A673 (cell line): ENCODE measurements at regions not wholly inside any gene's neighbourhood (a gene's known extent, or its start where the extent isn't known, plus 50 kb on each side); places are given as distances from the start of the nearest gene placed in this dataset.
"Not testable (repeated sequence)": the region's sequence is repeated elsewhere in the genome, so short reads cannot be mapped to it uniquely, and the experiment has no call there.

Source experiments
- EZH2 ChIP-seq: fragments of 200-600 bp; sonication (generic); IDR thresholded peaks from 2 replicates; pipeline ENCODE4 v1.6.1; 2017; ENCODE audit warnings: borderline replicate concordance, low read depth, mild to moderate bottlenecking, mixed read lengths, antibody characterized with exemption, low read length; ENCODE audit not compliant: poor library complexity, severe bottlenecking
- TF ChIP-seq, protein P1 (sequence below): fragments of 300-800, 200-600 bp; sonication (generic); conservative IDR thresholded peaks from 2 replicates; pipeline ENCODE4 v1.5.1; 2017; ENCODE audit warnings: low read depth, mild to moderate bottlenecking, antibody characterized with exemption, low read length, moderate library complexity, mixed read lengths

- TF ChIP-seq, protein P1, sequence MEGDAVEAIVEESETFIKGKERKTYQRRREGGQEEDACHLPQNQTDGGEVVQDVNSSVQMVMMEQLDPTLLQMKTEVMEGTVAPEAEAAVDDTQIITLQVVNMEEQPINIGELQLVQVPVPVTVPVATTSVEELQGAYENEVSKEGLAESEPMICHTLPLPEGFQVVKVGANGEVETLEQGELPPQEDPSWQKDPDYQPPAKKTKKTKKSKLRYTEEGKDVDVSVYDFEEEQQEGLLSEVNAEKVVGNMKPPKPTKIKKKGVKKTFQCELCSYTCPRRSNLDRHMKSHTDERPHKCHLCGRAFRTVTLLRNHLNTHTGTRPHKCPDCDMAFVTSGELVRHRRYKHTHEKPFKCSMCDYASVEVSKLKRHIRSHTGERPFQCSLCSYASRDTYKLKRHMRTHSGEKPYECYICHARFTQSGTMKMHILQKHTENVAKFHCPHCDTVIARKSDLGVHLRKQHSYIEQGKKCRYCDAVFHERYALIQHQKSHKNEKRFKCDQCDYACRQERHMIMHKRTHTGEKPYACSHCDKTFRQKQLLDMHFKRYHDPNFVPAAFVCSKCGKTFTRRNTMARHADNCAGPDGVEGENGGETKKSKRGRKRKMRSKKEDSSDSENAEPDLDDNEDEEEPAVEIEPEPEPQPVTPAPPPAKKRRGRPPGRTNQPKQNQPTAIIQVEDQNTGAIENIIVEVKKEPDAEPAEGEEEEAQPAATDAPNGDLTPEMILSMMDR, result not testable (repeated sequence)
- not testable (repeated sequence) for TF ChIP-seq EZH2
Measured at GRCh38 chr13:87561580-87561979, 109.6 kb upstream of the SLITRK5 start.
